SKM-1 (cell line): ENCODE measurements at regions not wholly inside any gene's neighbourhood (a gene's known extent, or its start where the extent isn't known, plus 50 kb on each side); places are given as distances from the start of the nearest gene placed in this dataset.
"Not testable (repeated sequence)": the region's sequence is repeated elsewhere in the genome, so short reads cannot be mapped to it uniquely, and the experiment has no call there.

Experiments
- DNase-seq: peaks from one replicate; lab custom pipeline; 2025; ENCODE audit not compliant: unreplicated experiment; lab: John Stamatoyannopoulos, UW

DNA sequence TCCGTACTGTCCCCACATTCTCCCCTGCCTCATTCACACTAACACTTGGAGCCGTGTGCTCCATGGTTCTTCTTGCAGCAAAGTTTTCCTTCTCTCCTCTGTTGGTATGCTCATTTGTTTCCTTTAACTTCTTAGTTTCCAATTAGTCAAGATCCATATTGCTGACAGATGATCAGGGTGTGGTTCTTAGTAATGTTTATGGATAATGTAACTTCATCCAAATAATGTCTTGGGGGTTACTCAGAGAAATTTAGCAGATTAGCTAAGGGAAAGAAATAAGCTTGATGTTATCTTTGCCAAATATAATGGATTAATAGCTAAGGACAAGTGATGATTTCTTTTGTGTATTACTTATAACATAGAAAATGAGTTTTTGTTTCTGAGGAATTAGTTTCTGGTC is 174.4 kb downstream of the NUFIP1 start:
- no peak for DNase-seq

DNA sequence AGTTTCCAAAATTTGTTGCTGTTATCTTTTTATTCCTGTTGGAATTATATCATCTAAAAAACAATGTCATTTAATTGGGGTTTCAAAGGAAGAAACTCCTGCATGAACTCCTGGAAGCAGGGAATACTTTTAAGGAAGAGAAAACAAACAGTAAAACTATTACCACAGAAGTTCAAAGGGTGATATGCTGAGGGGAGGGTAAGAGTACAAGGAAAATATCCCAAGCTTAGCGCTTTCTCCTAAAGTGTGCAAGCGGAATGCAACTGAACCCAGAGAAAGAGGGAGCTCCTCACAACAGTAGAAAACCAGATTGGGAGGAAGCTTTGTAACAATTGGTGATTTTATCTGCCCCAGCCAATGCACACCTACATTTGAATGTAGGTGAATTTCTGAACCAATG is 175.1 kb downstream of the NUFIP1 start:
- DNase-seq = no peak

DNA sequence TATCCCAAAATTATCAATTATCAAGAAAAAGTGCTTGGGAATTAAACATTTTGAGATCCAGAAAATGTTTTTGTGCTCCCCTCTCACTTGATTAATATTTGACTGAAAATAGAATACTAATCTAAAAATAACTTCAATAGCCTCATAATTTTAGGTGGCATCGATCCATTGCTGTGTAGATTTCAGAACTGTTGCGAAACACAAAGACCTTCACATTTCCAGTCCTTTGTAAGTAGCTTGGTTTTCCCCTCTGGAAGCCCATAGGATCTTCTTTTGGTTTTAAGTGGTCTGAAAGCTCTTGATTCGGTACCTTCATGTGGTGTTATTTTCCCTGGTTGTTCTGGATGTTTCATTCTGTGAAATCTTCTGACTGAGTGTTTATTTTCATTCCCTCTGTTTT is 176.5 kb downstream of the NUFIP1 start:
- no peak for DNase-seq

DNA sequence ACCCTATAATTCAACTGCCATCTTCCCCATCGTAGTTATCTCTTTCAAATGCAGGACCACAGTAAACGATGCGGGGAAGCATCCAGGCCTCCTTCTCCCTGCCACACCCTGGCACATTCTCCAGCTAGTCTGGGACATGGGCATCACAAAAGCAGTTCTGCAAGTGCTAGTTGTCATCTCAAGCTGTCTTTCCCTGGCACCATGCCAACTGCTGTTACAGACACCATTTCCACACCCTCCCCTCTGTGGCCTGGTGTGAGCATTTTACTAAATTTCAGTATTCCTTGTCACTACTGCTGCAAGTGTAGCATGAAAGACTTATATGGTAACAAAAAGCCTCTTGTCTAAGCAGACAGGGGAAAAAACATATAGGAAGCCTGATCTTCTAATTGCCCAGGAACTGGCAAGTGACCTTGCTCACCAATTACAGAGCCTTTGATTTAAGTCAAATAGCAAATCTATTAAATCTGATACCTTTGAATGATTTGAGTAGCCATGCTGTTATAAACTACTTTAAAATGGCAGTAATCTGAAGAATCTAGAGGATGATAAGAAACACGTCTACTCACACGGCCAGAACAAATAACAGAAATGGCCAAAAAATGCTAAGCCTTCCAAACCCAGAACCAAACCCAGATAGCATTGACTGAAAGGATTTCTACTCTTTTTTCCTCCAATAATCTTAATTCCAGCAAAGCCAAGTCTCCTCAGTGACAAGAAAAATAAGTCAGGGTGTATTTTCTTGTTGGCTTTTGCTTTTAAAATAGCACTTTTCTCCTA is 179.0 kb downstream of the NUFIP1 start:
- DNase-seq = no peak

DNA sequence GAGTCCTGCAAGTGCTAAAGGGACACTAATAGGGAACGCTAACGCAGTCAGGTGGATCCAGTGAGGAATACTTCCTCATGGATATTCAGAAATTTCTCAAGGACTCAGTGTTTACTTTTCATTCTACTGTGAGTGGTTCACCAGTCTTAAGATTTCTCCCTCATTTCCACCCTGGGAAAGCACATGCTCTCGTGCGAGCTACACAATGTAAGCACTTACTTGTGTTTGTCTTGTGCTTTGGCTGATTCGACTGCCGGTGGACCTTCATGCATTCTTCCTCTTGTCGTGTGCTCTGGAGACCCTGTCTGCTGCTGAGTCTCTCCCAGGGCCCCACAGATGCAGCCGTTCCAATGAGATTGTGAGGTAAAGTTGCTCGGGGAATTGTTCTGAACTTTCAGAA is 180.1 kb downstream of the NUFIP1 start:
- DNase-seq = no peak

DNA sequence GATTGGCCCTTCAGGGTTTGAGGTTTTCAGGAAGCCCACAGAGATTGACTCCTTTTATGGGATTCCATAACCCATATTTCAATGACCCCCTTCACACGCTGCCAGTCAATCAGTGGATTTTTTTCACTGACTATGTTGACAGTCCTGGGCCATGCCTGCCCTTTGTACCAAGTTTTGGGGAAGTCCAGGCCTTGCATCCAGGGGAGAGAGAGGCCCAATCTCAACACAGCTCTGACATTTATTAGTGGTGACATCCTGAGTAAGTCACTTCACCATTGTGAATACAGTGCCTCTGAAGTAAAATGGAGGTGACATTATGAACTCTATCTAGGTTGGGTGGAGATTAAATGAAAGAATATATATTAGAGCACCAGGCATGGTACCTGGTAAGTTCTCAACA is 181.1 kb downstream of the NUFIP1 start:
- no peak for DNase-seq

DNA sequence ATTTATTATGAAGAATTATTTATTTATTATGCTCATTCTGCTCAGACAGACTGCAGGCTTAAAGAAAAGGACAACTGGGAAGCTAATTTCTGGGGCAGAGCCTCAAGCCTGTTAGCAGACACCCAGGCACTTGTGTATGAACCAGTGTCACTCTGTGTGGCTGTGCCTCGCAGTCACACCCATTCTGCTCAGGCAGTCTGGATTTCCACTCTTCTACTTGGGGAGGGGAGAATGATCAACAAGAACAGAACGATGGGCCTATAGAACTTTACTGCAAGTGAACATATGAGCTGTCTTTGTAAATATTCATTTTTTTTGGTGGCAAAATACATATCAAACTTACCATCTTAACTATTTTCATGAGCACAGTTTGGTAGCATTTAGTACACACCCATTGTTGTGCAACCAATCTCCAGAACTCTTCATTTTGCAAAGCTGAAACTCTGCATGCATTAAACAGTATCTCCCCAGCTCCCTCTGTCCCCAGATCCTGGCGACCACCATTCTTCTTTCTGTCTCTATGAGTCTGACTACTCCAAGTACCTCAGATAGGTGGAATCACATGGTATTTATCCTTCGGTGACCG is 181.7 kb downstream of the NUFIP1 start:
- DNase-seq = no peak

DNA sequence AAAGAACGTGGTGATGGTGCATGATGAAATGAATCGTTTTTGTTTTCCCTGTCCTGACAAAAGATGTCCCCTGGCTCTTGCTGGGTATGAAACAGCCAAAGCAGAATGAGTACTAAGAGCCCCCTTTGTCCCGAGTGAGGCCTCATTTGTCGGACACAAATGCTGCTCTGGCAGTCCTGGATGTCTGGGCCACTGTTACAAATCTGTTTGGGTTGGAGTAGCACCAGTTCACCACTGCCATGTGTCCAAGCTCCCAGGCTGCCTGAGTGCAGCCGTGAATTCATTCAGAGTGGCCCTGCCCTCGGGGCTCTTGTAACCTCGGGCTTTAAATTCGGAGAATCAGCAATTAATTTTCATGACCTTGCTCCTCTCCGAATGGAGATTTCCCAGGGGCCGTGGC is 182.4 kb downstream of the NUFIP1 start:
- DNase-seq = no peak

DNA sequence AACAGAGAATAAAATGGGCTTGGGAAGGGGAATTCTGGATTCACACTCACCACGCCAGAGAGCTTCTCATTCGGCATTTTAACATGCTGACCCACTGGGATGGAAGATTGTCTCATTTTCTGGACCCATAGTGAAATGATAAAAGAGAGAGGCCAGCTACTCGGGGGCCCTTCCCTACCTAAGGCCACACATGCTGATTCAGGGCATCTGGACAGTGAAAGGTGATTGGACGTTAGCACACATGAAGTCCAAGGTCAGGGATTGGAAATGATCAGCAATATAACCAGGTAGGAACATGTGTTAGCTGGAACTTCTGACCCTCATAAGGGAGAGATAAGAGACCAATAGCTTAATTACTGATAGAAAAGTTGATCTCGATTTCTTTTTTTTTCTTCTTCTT is 183.7 kb downstream of the NUFIP1 start:
- DNase-seq = no peak

DNA sequence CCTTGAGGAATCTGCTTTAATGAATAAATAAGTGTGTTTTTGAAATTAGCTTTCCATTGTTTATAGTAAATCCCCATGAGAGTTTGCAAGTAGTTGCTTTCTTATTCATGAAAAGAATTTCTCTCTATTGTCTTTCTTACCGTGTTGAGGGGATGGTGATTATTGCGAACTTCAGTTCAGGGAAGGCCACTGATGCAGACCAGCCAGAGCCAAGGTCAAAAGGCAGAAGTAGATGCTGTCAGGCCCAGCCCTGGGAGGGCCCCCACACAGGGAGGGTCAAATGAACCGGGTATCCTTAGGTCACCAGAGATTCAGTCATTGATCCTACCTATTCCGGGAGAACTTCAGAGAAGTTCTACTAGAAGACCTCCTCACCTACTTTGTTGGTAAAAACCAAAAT is 185.9 kb downstream of the NUFIP1 start:
- DNase-seq = no peak

DNA sequence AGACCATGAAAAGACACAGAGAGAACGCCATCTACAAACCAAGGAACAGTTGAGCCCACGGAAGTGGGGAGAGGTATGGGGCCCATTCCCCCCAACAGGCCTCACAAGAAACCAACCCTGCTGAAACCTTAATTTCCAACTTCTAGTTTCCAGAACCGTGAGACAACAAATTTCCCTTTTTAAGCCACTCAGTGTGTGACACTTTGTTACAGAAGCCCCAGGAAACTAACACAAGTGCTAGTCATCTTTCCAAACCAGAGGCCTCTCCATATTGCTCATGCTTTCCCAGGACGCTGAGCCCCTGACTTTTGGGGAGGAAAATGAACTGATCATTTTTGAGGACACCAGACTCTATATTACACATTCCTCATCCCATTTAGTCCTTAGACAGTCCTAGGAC is 186.8 kb downstream of the NUFIP1 start:
- DNase-seq = no peak

DNA sequence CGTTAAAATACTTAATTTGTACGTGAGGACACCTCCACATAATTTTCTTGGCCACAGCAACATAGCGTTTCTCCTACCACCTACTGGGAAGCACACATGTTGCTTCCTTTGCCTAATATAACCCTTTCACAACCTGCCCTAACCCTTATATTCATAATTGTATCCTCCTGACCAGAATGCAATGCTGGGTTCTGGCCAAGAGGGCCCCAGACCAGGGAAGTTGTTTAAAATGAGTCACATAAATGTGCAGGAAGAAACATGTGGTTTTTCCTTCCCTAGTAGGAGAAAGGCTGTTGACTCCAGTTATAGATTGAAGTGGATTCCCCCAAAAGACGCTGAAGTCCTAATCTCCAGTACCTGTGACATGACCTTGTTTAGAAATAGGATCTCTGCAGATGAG is 187.3 kb downstream of the NUFIP1 start:
- DNase-seq = peak; percentile 20

DNA sequence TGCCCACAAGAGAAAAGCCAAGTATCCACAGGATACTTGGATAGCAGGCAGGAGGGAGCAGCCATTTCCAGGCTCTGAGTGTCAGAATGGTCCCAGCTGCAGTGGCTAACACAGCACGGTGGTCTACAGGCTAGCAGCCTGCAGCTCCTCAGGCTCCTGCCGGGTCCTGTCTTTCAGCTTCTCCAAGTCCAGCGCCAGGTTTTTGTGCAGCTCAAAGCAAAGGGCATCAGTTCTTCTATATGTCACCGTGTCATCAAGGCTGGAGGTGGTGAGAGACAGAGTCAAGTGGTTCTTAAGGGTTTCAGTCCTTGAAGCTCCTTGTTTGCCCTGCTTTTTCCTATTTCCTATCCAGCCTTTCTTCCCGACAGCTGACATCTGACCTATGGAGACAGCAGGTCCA is 188.6 kb downstream of the NUFIP1 start:
- DNase-seq = no peak

DNA sequence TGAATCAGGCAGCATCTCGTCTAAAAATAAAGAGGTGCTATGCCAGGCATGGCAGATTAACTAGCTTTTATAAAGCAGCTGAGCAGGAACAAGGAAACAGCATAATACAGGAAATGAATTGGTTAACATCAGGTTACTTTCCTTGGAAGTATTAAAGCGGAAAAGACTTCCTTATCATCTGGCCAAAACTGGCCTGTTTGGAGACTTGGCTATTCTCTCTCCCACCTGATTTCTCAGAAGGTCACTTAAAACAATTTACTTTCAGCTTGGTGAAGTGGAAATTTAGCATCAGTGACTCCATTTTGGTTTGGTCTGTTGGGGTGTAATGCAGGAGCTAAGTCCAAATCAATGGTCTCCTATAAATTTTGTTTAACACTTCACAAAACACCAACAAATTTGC is 191.6 kb downstream of the NUFIP1 start:
- DNase-seq = no peak

DNA sequence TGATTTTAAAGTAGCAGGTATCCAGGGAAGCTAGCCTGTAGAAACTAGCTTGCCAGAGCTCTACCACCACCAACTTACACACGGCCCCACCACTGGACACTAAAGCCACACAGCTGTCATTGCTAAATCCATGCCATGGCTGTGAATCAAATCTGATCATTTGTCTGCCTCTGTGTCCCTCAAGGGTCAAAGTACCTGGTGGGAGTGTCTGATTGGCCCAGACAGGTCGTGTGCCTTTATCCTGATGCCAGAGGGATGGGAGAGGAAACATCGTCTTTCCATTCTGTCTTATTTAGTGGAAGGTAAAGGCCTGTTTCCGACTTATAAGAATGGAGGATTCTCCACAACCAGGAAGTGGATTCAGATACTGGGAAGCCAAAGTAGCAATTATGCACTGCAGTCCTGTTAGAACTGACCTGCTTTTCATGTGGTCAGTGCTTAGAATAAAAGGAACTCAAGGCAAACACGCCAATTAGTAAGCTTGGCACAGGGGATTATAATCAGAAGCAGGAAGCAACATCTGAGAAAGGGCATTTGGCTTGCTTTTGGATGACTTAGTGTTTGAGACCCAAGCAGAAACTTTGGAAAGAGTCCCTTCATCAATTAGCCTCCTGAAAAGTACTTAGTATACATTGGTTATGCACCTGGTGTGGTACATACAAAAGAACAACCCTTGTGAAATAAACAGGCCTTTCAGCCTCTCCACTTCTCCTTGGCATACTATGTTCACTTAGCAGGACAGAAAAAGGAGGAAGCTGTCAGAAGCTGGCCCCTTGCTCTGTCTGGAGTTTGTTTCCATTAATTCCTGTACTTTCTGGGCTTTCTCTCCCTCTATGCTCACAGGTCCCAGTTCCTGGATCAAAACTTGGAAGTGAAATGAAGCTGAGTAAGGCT is 192.4 kb downstream of the NUFIP1 start:
- peak; percentile 34 for DNase-seq

DNA sequence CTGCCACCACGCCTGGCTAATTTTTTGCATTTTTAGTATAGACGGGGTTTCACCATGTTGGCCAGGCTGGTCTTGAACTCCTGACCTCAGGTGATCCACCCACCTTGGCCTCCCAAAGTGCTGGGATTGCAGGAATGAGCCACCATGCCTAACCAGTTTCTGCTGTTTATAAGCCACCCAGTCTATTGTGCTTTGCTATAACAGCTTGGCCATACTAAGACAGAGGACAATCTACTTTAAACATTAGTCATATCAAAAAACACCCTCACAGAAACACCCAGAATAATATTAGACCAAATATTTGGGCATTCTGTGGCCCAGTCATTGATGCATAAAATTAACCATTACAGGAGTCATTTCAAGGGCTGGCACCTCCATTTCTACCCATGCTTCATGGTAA is 193.2 kb downstream of the NUFIP1 start:
- not testable (repeated sequence) for DNase-seq

DNA sequence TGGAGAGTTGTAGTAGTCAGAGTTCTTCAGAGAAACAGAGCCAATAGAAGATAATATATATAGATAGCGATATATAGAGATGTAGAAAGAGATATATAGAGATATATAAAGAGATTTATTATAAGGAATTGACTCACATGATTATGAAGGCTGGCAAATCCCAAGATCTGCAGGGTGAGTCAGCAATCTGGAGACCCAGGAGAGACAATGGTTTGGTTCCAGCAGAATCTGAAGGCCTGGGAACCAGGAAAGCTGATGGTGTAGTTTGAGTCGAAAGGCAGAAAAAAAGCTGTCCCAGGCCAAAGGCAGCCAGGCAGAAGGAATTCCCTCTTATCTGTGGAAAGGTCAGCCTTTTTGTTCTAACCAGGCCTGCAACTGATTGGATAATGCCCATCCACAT is 194.1 kb downstream of the NUFIP1 start:
- DNase-seq = no peak

DNA sequence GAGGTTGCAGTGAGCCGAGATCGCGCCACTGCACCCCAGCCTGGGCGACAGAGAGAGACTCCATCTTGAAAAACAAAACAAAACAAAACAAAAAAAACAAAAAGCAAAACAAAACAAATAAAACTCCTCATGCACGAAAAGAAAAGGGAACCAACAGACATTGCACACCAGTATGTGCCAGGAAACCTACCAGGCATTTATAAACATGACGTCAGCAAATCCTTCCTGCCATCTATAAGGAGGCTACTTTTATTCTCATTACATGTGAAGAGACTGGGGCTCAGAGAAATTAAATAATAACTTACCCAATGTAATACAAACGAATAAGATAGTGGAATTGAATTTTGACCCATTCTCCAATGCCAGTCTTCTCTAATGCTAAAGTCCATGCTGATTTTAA is 197.2 kb downstream of the NUFIP1 start:
- no peak for DNase-seq

DNA sequence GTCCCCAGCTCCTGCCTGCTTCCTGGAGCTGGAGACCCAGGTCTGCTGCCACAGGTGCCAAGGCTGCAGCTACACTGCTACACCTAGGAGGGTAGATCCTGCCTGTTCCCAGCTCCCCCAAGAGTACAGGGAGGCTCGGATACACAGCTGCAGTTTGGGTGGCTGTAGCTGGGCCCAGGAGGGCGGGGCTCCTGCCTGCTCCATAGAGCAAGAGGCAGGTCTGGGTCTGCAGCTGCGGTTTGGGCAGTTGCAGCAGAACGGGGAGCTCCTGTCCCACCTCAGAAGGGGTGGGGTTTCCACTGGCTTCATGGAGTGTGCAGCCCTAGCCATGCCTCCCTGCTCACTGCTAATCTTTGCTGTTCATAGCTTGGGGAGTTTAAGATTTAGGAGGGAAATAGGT is 199.0 kb downstream of the NUFIP1 start:
- no peak for DNase-seq

DNA sequence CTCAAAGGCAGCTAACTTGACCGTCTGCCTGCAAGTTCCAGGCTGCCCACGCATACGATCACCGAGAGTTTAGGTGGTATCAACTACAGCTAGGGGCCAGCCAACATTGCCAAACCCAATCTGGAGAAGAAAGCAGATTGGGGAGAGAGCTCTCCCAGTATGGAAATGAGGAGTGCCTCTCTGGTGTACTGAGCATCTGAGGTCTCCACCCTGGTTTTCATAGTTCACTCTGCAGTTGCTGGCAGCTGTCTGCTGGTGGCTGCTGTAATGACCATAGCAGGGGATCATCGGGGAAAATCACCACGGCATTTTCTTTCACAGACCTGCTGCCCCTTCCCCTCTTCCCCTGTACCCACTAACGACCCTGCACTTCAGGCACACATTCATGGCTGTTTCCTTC is 201.7 kb downstream of the NUFIP1 start:
- DNase-seq = no peak

DNA sequence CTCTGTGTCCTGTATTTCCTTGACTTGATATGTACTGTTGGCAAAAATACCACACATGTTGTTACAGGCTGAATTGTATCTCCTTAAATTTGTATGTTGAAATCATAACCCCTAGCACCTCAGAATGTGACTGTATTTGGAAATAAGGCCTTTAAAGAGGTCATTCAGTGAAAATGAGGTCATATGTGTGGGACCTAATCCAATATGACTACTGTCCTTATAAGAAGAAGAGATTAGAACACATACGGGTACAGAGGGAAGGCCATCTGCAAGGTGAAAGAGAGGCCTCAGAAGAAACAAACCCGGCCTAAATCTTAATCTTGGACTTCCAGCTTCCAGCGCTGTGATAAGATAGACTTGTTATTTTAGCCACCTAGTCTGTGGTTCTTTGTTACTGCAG is 202.5 kb downstream of the NUFIP1 start:
- DNase-seq = no peak

DNA sequence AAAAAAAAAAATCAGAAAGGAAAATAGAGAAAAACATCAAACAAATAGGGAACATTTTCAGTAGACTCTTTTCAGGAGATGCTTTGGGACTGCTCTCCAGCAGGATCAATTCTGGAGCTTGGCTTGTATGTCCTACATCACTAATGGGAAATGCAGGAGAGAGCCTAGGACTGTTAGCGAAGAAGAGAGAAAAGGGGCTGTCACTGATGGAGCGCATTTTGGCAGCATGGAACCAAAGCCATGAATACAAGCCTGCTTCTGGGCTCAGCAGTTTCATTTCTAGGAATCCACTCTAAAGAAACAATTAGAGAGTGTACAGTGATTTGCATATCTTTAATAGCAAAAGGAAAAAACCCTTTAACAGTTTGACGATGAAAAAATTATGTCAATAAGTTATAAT is 203.9 kb downstream of the NUFIP1 start:
- DNase-seq = no peak
